T-helper 2 cell (primary cell): ENCODE measurements at regions not wholly inside any gene's neighbourhood (a gene's known extent, or its start where the extent isn't known, plus 50 kb on each side); places are given as distances from the start of the nearest gene placed in this dataset.
"Not testable (repeated sequence)": the region's sequence is repeated elsewhere in the genome, so short reads cannot be mapped to it uniquely, and the experiment has no call there.

Experiments
- DNase-seq, 5 experiments: peaks; one replicate each; pipeline versions ENCODE4 v3.0.0 to v3.0.0-alpha.2; 2012 to 2022

GRCh38 chr2:111659361-111660333 is 224.3 kb downstream of the ANAPC1 start:
- DNase-seq: no peak

GRCh38 chr2:111660811-111661210 is 223.2 kb downstream of the ANAPC1 start:
- no peak for DNase-seq

GRCh38 chr2:111661286-111661940 is 222.6 kb downstream of the ANAPC1 start:
- no peak for DNase-seq

GRCh38 chr2:111662039-111662770 is 221.8 kb downstream of the ANAPC1 start:
- peak in 1 of 5 experiments; percentile 63 for DNase-seq

- DNase-seq: peak in 1 of 5 experiments; percentile 82
Observed at GRCh38 chr2:111662771-111663470, 221.1 kb downstream of the ANAPC1 start.

- no peak for DNase-seq
Observed at GRCh38 chr2:111663471-111664274, 220.3 kb downstream of the ANAPC1 start.

GRCh38 chr2:111664275-111664850 is 219.6 kb downstream of the ANAPC1 start:
- DNase-seq: no peak

- DNase-seq: no peak
Observed at GRCh38 chr2:111665011-111665410, 219.0 kb downstream of the ANAPC1 start.

GRCh38 chr2:111665551-111666116 is 218.4 kb downstream of the ANAPC1 start:
- no peak for DNase-seq

GRCh38 chr2:111666160-111666559 is 217.8 kb downstream of the ANAPC1 start:
- DNase-seq: peak in 1 of 5 experiments; percentile 44

- no peak for DNase-seq
Observed at GRCh38 chr2:111667001-111667400, 217.0 kb downstream of the ANAPC1 start.

- DNase-seq: peak in 1 of 5 experiments; percentile 28
Observed at GRCh38 chr2:111667542-111668273, 216.3 kb downstream of the ANAPC1 start.

GRCh38 chr2:111668274-111668616 is 215.7 kb downstream of the ANAPC1 start:
- DNase-seq: no peak

- DNase-seq: no peak
Observed at GRCh38 chr2:111668741-111669140, 215.3 kb downstream of the ANAPC1 start.

GRCh38 chr2:111669928-111670695 is 213.9 kb downstream of the ANAPC1 start:
- DNase-seq: no peak

- no peak for DNase-seq
Observed at GRCh38 chr2:111670776-111671175, 213.2 kb downstream of the ANAPC1 start.

- DNase-seq: no peak
Observed at GRCh38 chr2:111671426-111672150, 212.4 kb downstream of the ANAPC1 start.

- not testable (repeated sequence) for DNase-seq
Observed at GRCh38 chr2:111672641-111673040, 211.4 kb downstream of the ANAPC1 start.

GRCh38 chr2:111673526-111673925 is 210.5 kb downstream of the ANAPC1 start:
- DNase-seq: no peak
